Inferior parietal cortex (tissue), 1 donor: ENCODE measurements at regions not wholly inside any gene's neighbourhood (a gene's known extent, or its start where the extent isn't known, plus 50 kb on each side); places are given as distances from the start of the nearest gene placed in this dataset.
A peak's percentile ranks its signal among the peaks of the same experiment; 100 is the strongest.

Experiments used
- DNase-seq: peaks from one replicate; pipeline ENCODE4 v3.0.0-alpha.2; 2016; ENCODE audit errors: extremely low spot score

- DNase-seq, result no peak
Observed at GRCh38 chr12:93177208-93178153, 200.2 kb upstream of the NUDT4 start.

GRCh38 chr12:93178154-93178878 is 199.4 kb upstream of the NUDT4 start:
- DNase-seq, result no peak

- no peak for DNase-seq
Observed at GRCh38 chr12:93179792-93180191, 197.9 kb upstream of the NUDT4 start.

- no peak for DNase-seq
Observed at GRCh38 chr12:93180566-93180965, 197.2 kb upstream of the NUDT4 start.

GRCh38 chr12:93181409-93181965 is 196.2 kb upstream of the NUDT4 start:
- DNase-seq, result no peak

- DNase-seq, result no peak
Observed at GRCh38 chr12:93183940-93184671, 193.6 kb upstream of the NUDT4 start.

GRCh38 chr12:93184672-93185368 is 192.9 kb upstream of the NUDT4 start:
- no peak for DNase-seq

- DNase-seq, result no peak
Observed at GRCh38 chr12:93185369-93185741, 192.4 kb upstream of the NUDT4 start.

- DNase-seq, result no peak
Observed at GRCh38 chr12:93186131-93186530, 191.6 kb upstream of the NUDT4 start.

- DNase-seq, result no peak
Observed at GRCh38 chr12:93186621-93187020, 191.1 kb upstream of the NUDT4 start.

GRCh38 chr12:93191423-93191822 is 186.3 kb upstream of the NUDT4 start:
- DNase-seq, result peak; percentile 58

- DNase-seq, result peak; percentile 45
Observed at GRCh38 chr12:93191956-93192355, 185.8 kb upstream of the NUDT4 start.

- no peak for DNase-seq
Observed at GRCh38 chr12:93192878-93193277, 184.8 kb upstream of the NUDT4 start.

GRCh38 chr12:93195511-93195910 is 182.2 kb upstream of the NUDT4 start:
- no peak for DNase-seq

GRCh38 chr12:93197067-93197593 is 180.6 kb upstream of the NUDT4 start:
- DNase-seq, result no peak

- no peak for DNase-seq
Observed at GRCh38 chr12:93198086-93198485, 179.6 kb upstream of the NUDT4 start.

GRCh38 chr12:93199831-93200236 is 177.9 kb upstream of the NUDT4 start:
- no peak for DNase-seq

- DNase-seq, result no peak
Observed at GRCh38 chr12:93200291-93200917, 177.3 kb upstream of the NUDT4 start.

- no peak for DNase-seq
Observed at GRCh38 chr12:93201990-93202389, 175.7 kb upstream of the NUDT4 start.

- no peak for DNase-seq
Observed at GRCh38 chr12:93202688-93203087, 175.0 kb upstream of the NUDT4 start.

GRCh38 chr12:93203361-93203760 is 174.4 kb upstream of the NUDT4 start:
- DNase-seq, result no peak
